HG03135 (cell line): ENCODE measurements at regions not wholly inside any gene's neighbourhood (a gene's known extent, or its start where the extent isn't known, plus 50 kb on each side); places are given as distances from the start of the nearest gene placed in this dataset.

ENCODE experiments used
- ATAC-seq: cut with Tn5 transposase; IDR thresholded peaks from one replicate; pipeline ENCODE4 v1.9.1; 2021; ENCODE audit warnings: mild to moderate bottlenecking, moderate library complexity; ENCODE audit not compliant: unreplicated experiment

- no peak for ATAC-seq
Measured at GRCh38 chr6:165883851-165884640, 221.0 kb upstream of the PDE10A start.

GRCh38 chr6:165881806-165882205, 218.8 kb upstream of the PDE10A start:
- ATAC-seq, result no peak

DNA sequence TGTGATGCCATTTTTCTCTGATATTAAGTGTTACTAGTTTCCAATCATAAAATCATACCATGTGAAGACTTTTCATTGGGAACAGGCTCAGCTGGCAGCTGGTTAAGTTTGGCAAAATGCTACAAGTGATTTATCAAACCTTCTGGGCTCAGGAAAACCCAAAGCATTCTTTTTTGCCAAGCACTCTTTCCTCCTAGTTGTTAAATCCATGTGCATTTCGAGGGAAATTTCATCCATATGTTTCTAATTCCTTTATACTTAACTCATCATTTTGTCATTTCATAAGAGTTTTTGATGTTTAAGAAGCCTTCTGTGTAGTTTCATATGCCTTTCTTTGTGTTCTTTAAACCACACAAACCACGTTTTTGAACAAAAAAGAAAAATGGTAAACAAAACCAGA, 217.6 kb upstream of the PDE10A start:
- no peak for ATAC-seq

- no peak for ATAC-seq
Measured at GRCh38 chr6:165877773-165878172, 214.7 kb upstream of the PDE10A start.

- no peak for ATAC-seq
Measured at GRCh38 chr6:165877192-165877591, 214.2 kb upstream of the PDE10A start.

- no peak for ATAC-seq
Measured at GRCh38 chr6:165876588-165876987, 213.5 kb upstream of the PDE10A start.

- ATAC-seq, result no peak
Measured at GRCh38 chr6:165875946-165876345, 212.9 kb upstream of the PDE10A start.

DNA sequence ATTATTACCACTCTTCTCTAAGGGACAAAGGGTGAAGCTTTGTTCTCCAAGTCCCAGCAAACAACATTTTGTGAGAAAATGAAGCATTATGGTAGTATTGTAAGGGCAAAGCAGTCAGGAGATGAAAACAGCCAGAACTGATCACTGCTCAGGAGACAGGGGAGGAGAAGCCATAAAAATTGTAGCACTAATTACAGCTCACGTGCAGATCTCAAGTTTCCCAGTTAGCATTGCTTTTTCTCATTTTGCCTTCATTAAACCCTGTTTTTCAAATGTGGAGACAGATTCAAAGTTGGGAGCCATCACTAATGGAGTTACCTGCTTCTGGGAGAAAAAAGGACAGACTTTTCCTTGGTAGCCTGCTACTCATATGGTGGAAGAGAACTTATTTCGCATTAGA, 210.9 kb upstream of the PDE10A start:
- no peak for ATAC-seq

GRCh38 chr6:165872811-165873210, 209.8 kb upstream of the PDE10A start:
- ATAC-seq, result no peak

DNA sequence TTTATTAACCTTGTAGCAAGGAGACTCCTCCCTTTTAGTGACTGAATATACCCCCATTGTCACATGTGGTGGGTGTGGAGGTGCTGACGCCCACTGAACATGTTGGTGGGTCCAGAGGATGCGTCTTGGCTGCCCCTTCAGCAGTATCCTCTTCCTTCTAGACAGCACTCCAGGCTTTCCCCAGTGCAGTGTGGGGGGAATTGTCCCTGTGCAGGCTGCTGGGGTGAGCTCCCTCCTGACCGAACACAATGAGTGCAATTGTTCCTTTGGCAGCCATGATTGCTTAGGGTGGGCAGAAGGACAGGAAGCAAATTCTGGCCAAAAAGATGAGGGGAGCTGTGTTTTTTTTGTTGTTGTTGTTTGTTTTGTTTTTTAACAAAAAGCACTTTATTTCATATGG, 209.3 kb upstream of the PDE10A start:
- ATAC-seq, result no peak

- no peak for ATAC-seq
Measured at GRCh38 chr6:165871571-165871970, 208.5 kb upstream of the PDE10A start.

DNA sequence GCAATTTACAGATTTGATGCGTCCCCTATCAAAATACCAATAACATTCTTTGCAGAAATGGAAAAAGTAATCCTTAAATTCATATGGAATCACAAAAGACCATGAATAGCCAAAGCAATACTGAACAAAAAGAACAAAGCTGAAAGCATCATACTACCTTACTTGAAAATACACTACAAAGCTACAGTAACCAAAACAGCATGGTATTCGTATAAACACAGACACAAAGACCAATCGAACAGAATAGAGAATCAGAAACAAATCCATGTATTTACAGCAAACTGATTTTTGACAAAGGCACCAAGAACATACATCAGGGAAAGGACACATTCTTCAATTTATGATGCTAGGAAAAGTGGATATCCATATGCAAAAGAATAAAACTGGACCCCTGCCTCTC, 206.5 kb upstream of the PDE10A start:
- ATAC-seq, result no peak

DNA sequence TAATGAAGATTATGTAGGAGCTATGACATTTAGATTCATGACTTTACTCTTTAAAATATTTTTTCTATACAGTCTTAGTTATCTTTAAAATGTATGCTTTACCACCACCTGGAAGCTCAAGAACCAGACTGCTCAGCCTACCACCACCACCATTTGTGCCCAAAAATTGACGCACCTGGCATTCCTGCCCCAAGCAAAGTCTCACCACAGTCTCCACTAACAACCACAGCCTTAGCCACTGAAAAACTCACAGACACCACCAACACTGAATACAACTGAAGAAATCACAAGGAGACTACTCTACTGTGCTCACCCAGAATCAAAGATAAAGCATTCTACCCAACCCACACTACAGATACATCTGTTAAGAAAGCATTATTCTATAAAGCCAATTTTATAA, 201.9 kb upstream of the PDE10A start:
- no peak for ATAC-seq

GRCh38 chr6:165864218-165864617, 201.2 kb upstream of the PDE10A start:
- no peak for ATAC-seq

DNA sequence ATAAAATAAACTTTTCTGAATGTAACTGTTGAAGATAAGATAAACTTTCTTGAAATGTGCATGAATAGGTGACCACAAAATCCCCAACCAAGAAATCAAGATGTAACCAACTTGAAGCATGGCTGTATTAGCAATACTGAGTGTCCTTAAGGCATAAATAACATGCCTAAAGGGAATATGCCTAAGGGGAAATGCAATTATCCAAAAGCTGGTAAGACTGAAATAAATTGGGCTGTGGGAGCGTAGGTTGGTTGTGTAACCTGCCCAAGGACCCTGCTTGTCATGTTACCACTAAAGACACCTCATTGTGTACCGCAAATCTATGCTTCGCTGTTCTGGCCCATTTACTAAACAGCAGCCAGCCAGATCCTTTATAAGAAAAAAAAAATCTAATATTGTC, 200.8 kb upstream of the PDE10A start:
- no peak for ATAC-seq

GRCh38 chr6:165862813-165863212, 199.8 kb upstream of the PDE10A start:
- no peak for ATAC-seq

GRCh38 chr6:165861226-165861625, 198.2 kb upstream of the PDE10A start:
- no peak for ATAC-seq

- no peak for ATAC-seq
Measured at GRCh38 chr6:165858586-165858985, 195.5 kb upstream of the PDE10A start.

DNA sequence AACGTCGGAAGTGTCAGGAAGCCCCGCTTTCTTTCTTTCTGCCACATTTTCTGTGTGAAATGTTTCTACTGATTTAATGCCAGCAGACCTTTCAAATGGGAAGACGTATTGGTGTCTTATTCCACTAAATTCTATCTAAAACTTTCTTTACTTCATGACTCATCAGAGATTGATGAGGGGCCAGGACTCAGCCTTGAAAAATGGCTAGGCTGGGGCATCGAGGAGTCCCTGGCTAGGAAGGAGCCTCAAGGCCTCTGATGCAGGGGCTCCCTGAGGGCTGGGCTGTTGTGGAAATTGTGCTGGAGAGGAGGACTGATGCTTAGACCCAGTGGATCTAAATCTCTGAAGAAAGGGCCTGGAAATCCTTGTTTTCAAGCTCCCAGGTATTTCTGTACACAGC, 192.8 kb upstream of the PDE10A start:
- ATAC-seq, result no peak

DNA sequence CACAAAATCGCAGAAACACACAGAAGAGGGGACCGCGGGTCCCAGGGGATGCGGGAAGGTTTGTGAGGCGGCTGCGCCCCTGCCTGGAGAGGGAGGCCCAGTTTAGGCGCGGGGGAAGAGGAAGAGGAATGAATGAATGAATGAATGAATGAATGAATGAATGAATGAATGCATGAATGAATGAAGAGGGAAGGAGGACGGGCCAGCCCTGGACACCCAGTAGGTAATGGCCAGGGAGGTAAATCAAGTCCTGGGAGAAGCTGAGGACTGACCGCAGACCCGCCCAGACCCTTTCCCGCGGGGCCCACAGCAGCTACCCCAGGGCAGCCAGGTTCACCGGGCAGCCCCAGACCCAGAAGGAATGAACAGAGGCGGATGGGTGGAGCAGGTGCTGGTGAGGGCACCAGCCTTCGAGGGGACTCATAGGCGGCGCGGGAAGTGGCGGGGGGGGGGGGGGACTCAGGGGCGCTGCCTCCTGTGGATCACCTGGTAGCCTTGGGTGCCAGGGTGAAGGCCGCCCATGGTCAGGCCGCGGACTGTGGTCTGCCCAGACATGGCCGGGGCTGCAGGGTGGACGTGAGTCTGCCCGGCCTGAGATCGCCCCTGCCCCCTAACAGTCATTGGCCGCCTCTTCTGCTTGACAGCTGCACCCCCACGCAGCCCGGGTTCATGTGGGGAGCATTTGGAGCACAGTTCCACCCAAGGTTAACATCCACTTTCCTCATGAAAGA, 192.0 kb upstream of the PDE10A start:
- no peak for ATAC-seq

DNA sequence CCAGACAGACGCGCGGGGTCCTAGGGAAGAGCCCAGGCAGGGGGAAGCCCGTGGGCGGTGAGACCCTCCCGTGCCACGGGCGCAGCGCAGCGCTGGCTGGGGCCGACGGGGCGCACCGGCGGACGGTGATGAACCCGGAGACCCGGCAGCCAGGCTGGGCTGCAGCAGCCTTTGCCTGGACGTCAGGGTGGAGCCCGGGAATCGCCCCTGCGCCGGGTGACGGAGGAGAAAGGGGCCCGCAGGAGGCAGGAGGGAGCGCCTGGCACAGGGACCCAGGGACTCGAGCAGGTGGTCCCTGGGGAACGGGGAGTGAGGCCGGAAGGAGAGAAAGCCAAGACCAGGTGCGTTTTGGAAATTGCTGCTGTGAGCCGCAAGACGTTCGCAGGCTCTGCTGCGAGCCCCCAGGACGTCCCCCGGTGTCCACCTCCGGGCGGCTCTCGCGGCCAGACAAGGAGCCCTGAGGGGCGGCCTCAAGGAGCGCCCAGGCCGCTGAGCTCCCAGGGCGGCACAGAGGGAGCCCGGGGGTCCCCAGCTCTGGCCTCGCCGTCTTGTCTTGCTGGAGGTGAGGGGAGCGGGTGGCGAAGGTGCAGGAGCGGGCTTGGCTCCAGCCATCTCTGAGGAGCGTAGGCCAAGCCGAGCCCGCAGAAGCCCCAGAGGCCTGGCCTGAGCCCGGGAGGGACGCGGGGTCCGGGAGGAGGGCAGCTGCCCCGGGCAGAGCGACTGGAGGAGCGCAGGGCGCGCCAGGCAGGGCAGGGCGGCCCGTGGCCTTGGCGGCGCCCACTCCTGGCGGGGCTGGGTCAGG, 191.2 kb upstream of the PDE10A start:
- no peak for ATAC-seq

DNA sequence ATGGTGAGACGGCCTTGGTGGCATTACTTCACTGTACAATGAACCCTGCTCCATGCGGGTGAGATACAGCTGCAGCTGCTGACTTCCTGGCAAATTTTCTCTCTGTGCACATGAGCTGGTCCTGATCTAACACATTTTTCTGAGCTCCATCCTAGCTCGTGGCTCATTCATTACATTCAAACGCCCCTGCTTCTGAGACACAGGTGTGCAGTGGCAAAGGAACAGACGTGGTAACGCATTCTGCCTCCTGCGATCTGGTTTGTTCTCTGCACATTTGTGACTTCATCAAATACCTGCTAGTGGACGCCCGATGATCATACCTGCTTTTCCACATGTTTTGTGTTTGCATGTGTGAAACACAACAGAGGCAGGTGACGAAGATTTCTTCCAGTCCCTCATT, 189.6 kb upstream of the PDE10A start:
- no peak for ATAC-seq
